MG63 (cell line): ENCODE measurements at regions not wholly inside any gene's neighbourhood (a gene's known extent, or its start where the extent isn't known, plus 50 kb on each side); places are given as distances from the start of the nearest gene placed in this dataset.
A peak's percentile ranks its signal among the peaks of the same experiment; 100 is the strongest.
"Not testable (repeated sequence)": the region's sequence is repeated elsewhere in the genome, so short reads cannot be mapped to it uniquely, and the experiment has no call there.

ENCODE experiments used
- DNase-seq: peaks from one replicate; pipeline ENCODE4 v3.0.0-alpha.2; 2020
- H3K27me3 ChIP-seq: fragments of 250-450 bp; sonication (Bioruptor Pico); 2 replicates; pipeline ENCODE4 v1.5.1; 2020; ENCODE audit warnings: mild to moderate bottlenecking, moderate library complexity
- H3K36me3 ChIP-seq: fragments of 250-450 bp; sonication (Bioruptor Pico); 2 replicates; pipeline ENCODE4 v1.5.1; 2020; ENCODE audit warnings: mild to moderate bottlenecking, moderate library complexity
- H3K4me3 ChIP-seq: fragments of 250-450 bp; sonication (Bioruptor Pico); 2 replicates; pipeline ENCODE4 v1.5.1; 2020; ENCODE audit warnings: mild to moderate bottlenecking, moderate library complexity
- H3K9me3 ChIP-seq: fragments of 250-450 bp; sonication (Bioruptor Pico); 2 replicates; pipeline ENCODE4 v1.5.1; 2020; ENCODE audit warnings: mild to moderate bottlenecking, moderate library complexity

GRCh38 chr2:91558234-91558633, 2866.8 kb downstream of the RPIA start:
- not testable (repeated sequence) for H3K36me3 ChIP-seq, H3K4me3 ChIP-seq, DNase-seq, H3K27me3 ChIP-seq, H3K9me3 ChIP-seq

GRCh38 chr2:91559269-91559668, 2867.8 kb downstream of the RPIA start:
- not testable (repeated sequence) for H3K27me3 ChIP-seq, H3K9me3 ChIP-seq, H3K36me3 ChIP-seq, DNase-seq, H3K4me3 ChIP-seq

- not testable (repeated sequence) for DNase-seq, H3K9me3 ChIP-seq, H3K4me3 ChIP-seq, H3K36me3 ChIP-seq, H3K27me3 ChIP-seq
These were observed 2868.6 kb downstream of the RPIA start for GRCh38 chr2:91559886-91560614.

- not testable (repeated sequence) for H3K9me3 ChIP-seq, H3K36me3 ChIP-seq, H3K4me3 ChIP-seq, H3K27me3 ChIP-seq, DNase-seq
These were observed 2870.7 kb downstream of the RPIA start for GRCh38 chr2:91562184-91562583.

DNA sequence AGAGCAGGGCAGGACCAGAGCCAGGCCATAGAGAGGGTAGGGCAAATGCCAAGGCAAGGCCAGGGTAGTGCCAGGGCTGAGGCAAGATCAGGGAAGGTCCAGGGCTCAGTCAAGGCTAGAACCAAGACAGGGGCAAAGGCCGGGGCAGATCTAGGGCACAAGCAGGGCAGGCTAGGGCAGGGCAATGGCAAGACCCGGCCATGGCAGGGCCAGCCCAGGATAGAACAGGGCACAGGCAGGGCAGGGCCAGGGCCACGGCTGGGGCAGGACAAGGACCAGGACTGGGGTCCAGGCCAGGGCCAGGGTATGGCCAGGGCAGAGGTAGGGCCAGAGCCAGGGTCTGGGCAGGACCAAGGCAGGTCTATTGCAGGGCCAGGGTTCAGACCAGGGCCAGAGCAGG, 2873.2 kb downstream of the RPIA start:
- not testable (repeated sequence) for H3K9me3 ChIP-seq, H3K36me3 ChIP-seq, H3K4me3 ChIP-seq, H3K27me3 ChIP-seq
- peak; percentile 24 for DNase-seq

DNA sequence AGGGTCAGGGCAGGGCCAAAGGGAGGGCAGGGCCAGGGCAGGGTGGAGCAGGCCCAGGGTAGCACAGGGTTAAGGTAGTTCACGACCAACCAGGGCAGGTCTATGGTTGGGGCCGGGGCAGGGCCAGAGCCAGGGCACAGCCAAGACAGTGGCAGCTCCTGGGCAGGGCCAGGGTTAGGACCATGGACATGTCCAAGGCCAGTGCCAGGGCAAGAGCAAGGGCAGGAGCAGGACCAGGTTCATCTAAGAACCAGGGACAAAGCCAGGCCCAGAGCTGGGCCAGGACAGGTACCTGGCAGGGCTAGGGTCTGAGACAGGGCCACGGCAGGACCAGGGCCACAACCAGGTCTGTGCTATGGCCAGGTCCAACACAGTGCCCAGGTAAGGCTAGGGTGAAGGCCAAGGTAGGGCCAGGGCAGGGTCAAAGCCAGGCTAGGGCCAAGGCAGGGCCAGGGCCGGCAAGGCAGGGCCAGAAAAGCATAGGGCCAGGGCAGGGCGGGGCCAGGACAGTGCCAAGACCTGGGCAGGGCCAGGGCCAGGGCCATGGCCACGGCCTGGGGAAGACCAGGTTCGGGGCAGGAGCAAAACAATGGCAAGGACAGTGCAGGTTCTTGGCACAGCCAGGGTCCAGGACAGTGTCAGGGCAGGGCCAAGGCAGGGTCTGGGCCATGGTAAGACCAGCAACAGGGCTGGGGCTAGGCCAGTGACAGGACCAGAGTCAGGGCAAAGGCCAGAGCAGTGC, 2874.4 kb downstream of the RPIA start:
- H3K27me3 ChIP-seq, DNase-seq, H3K9me3 ChIP-seq, H3K36me3 ChIP-seq, H3K4me3 ChIP-seq: not testable (repeated sequence)

- not testable (repeated sequence) for H3K9me3 ChIP-seq, H3K27me3 ChIP-seq, DNase-seq, H3K36me3 ChIP-seq, H3K4me3 ChIP-seq
These were observed 2875.1 kb downstream of the RPIA start for GRCh38 chr2:91566611-91567010.

DNA sequence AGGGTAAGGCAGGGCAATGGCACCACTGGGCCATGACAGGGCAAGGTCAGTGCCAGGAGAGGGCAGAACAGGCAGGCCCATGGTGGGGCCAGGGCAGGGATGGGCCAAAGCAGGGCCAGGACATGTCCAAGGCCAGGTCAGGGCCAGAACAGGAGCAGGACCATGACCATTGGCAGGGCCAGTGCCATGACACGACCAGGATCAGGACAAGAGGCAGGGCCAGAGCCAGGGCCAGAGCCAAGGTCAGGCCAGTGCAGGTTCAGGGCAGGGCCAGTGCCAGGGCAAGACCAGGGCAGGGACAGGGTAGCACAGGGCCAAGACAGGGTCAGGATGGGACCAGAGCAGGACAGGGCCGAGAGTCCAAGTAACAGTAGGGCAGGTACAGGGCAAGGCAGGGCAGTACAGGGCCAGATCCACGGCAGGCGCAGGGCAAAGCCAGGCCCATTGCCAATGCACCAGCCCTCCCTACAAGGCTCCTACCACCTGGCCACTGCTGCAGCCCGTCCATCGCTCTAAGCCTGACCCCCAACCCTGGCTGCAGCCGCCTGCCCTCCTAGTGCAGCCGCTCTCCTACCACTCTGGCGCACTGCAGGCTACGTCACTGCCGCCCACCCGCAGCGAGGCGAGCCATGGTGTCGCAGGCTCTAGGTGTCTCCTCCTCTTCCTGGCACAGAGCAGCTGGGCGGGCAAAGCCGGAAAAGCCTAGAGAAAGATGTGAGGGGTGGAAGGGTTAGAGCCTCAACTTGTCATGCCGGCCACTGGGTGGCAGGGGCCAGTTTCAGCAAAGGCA, 2876.3 kb downstream of the RPIA start:
- DNase-seq, H3K4me3 ChIP-seq: not testable (repeated sequence)

GRCh38 chr2:91568391-91569338, 2877.2 kb downstream of the RPIA start:
- not testable (repeated sequence) for H3K36me3 ChIP-seq

More for the DNA sequence above, 2876.3 kb downstream of the RPIA start:
- not testable (repeated sequence) for H3K27me3 ChIP-seq, H3K9me3 ChIP-seq, H3K36me3 ChIP-seq

GRCh38 chr2:91571239-91571923, 2879.9 kb downstream of the RPIA start:
- not testable (repeated sequence) for H3K27me3 ChIP-seq, H3K36me3 ChIP-seq, H3K4me3 ChIP-seq, H3K9me3 ChIP-seq
- DNase-seq, result peak; percentile 31

More at GRCh38 chr2:91568391-91569338, 2877.2 kb downstream of the RPIA start:
- H3K4me3 ChIP-seq, H3K9me3 ChIP-seq, DNase-seq, H3K27me3 ChIP-seq: not testable (repeated sequence)

DNA sequence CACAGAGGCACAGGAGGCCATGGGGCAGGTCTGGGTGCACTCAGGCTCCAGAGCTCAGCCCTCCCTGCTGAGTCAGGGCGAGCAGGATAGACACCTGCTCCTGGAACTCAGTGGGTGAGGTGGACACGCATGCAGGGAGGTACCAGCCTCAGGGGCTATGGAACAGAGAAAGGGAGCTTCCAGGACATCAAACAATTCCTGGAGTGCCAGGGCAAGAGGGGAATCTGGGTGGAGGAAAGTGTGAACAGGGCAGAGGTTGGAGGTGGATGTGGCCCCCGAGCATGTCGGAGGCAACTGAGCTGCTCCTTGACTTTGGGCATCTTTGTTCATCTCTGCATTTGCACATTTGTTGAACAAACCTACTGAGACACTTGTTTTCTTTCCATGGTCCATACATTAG, 2881.5 kb downstream of the RPIA start:
- not testable (repeated sequence) for H3K9me3 ChIP-seq, H3K27me3 ChIP-seq, H3K36me3 ChIP-seq, H3K4me3 ChIP-seq, DNase-seq

GRCh38 chr2:91573755-91574154, 2882.3 kb downstream of the RPIA start:
- DNase-seq, H3K9me3 ChIP-seq, H3K4me3 ChIP-seq, H3K36me3 ChIP-seq, H3K27me3 ChIP-seq: not testable (repeated sequence)

DNA sequence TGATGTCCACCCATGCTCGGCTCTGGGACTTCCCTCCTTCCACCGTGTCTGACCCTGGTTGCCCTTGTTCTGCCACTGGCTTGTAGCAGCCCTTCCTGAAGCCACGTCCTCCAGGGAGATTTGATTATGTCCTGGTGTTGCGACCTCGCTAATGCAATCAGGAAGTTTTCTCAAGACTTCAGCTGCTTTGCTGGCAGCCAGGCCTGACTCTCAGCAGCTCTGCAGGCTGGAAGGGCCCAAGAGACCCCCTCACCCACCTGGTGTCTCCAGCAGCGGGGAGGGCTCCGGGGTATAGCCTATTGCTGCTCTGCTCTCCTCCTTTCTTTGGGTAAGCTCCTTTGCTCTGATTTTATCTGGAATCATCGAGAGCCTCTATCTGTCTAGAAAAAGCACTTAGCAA, 2882.8 kb downstream of the RPIA start:
- H3K9me3 ChIP-seq, DNase-seq, H3K4me3 ChIP-seq, H3K27me3 ChIP-seq, H3K36me3 ChIP-seq: not testable (repeated sequence)

DNA sequence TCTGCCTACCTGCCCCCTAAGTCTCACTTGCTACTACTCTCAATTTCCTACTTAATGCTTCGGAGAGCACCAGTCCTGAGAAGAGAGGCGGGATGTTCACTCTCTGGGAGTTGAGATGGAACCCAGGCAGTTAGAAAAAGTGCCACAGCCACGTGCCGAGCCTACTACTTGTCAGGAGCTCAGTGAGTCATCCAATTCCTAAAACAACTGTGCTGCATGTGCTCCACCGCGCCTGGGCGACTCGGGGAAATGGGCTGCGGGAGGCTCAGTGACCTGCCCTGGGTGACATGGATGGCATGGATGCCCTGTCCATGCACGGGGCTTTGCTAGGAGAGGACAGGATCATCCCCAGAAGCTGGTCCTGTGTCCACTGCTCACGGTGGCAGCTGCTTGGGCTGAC, 2884.2 kb downstream of the RPIA start:
- not testable (repeated sequence) for H3K27me3 ChIP-seq, H3K36me3 ChIP-seq, H3K4me3 ChIP-seq, H3K9me3 ChIP-seq, DNase-seq

- H3K36me3 ChIP-seq, H3K4me3 ChIP-seq, DNase-seq, H3K9me3 ChIP-seq, H3K27me3 ChIP-seq: not testable (repeated sequence)
These were observed 2885.9 kb downstream of the RPIA start for GRCh38 chr2:91577406-91577805.

GRCh38 chr2:91578678-91579077, 2887.2 kb downstream of the RPIA start:
- H3K4me3 ChIP-seq, DNase-seq, H3K9me3 ChIP-seq, H3K36me3 ChIP-seq, H3K27me3 ChIP-seq: not testable (repeated sequence)
